ENCODE measurements at regions not wholly inside any gene's neighbourhood (a gene's known extent, or its start where the extent isn't known, plus 50 kb on each side); places are given as distances from the start of the nearest gene placed in this dataset.

- Histone ChIP-seq H3K36me3 (ENCODE audit: control insufficient read depth, insufficient read depth, low read length) (no peaks in the 10 kb centered on the region), H3K27me3 (ENCODE audit: control insufficient read depth, insufficient read depth, low read length) (no peaks in the 10 kb centered on the region), H3K4me3 (ENCODE audit: low read depth, low read length) (no peak overlapping the region)
- TF ChIP-seq CTCF (IDR thresholded peaks at IDR 0.05; ENCODE audit: insufficient read depth, low read depth, low read length): no peak
- DNase-seq (ENCODE audit: low read depth): no peak
- POLR2A ChIA-PET: no interaction called here
- CTCF ChIA-PET: no interaction called here
Observed at GRCh38 chr10:130394832-130395231, 258.6 kb downstream of the GLRX3 start.

- CTCF ChIA-PET: no interaction called here
Observed at GRCh38 chr10:130395248-130395936, 259.2 kb downstream of the GLRX3 start.

GRCh38 chr10:130396044-130396443 lies 259.9 kb downstream of the GLRX3 start:
- CTCF ChIA-PET: no interaction called here
- POLR2A ChIA-PET: no interaction called here
- Histone ChIP-seq H3K36me3 (ENCODE audit: control insufficient read depth, insufficient read depth, low read length) (no peaks in the 10 kb centered on the region), H3K4me3 (ENCODE audit: low read depth, low read length) (no peak overlapping the region), H3K27me3 (ENCODE audit: control insufficient read depth, insufficient read depth, low read length) (no peaks in the 10 kb centered on the region)
- no peak for TF ChIP-seq CTCF (IDR thresholded peaks at IDR 0.05; ENCODE audit: insufficient read depth, low read depth, low read length)
- no peak for DNase-seq (ENCODE audit: low read depth)

More at GRCh38 chr10:130395248-130395936, 259.2 kb downstream of the GLRX3 start:
- no peak for TF ChIP-seq CTCF (IDR thresholded peaks at IDR 0.05; ENCODE audit: insufficient read depth, low read depth, low read length)
- no peaks in the 10 kb centered on the region for H3K36me3 ChIP-seq (ENCODE audit: control insufficient read depth, insufficient read depth, low read length)
- no peak for DNase-seq (ENCODE audit: low read depth)
- no peak overlapping the region for H3K4me3 ChIP-seq (ENCODE audit: low read depth, low read length)
- POLR2A ChIA-PET: no interaction called here
- H3K27me3 ChIP-seq (ENCODE audit: control insufficient read depth, insufficient read depth, low read length): no peaks in the 10 kb centered on the region

- no peak for TF ChIP-seq CTCF (IDR thresholded peaks at IDR 0.05; ENCODE audit: insufficient read depth, low read depth, low read length)
- CTCF ChIA-PET: no interaction called here
- Histone ChIP-seq H3K27me3 (ENCODE audit: control insufficient read depth, insufficient read depth, low read length) (no peaks in the 10 kb centered on the region), H3K4me3 (ENCODE audit: low read depth, low read length) (no peak overlapping the region), H3K36me3 (ENCODE audit: control insufficient read depth, insufficient read depth, low read length) (no peaks in the 10 kb centered on the region)
- DNase-seq (ENCODE audit: low read depth): no peak
- POLR2A ChIA-PET: no interaction called here
Observed at GRCh38 chr10:130398090-130398994, 262.2 kb downstream of the GLRX3 start.

- CTCF ChIA-PET: no interaction called here
Observed at GRCh38 chr10:130399425-130399950, 263.3 kb downstream of the GLRX3 start.

More at GRCh38 chr10:130399425-130399950, 263.3 kb downstream of the GLRX3 start:
- Histone ChIP-seq H3K27me3 (ENCODE audit: control insufficient read depth, insufficient read depth, low read length) (no peaks in the 10 kb centered on the region), H3K36me3 (ENCODE audit: control insufficient read depth, insufficient read depth, low read length) (no peaks in the 10 kb centered on the region), H3K4me3 (ENCODE audit: low read depth, low read length) (no peak overlapping the region)
- TF ChIP-seq CTCF (IDR thresholded peaks at IDR 0.05; ENCODE audit: insufficient read depth, low read depth, low read length): no peak
- DNase-seq (ENCODE audit: low read depth): no peak
- POLR2A ChIA-PET: no interaction called here

All from BJ (cell line).